ENCODE measurements at regions not wholly inside any gene's neighbourhood (a gene's known extent, or its start where the extent isn't known, plus 50 kb on each side); places are given as distances from the start of the nearest gene placed in this dataset.

DNA sequence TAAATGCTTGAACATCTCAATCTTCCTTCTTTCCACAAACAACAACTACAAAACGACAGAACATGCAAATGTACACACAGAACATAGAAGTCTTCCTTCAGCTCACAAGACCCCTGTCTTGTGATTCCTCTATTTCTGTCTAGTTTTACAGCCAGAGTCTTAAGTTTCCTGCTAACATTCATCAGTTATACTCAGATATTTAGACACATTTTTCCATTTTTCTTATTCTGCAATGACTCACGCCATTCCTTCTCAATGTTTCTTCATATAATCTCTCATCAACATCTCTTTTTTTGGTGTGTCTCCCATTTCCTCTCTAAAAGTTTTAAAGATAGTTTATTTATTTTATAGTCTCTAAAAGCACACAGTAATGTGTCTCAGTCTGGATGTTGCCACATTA is 1872.9 kb upstream of the PCDH20 start:
- Histone ChIP-seq H3K27ac (no peak overlapping the region), H3K36me3 (no peaks in the 10 kb centered on the region), H3K27me3 (no peaks in the 10 kb centered on the region), H3K9me3 (no peaks in the 10 kb centered on the region), H3K4me3 (replicated peaks in 1 of 3) (no peak overlapping the region), H3K4me1 (no peaks in the 10 kb centered on the region)
- intact Hi-C loops (cut with DNase I) = no loop called here
- WGBS, 2 donors = 67 to 71% methylated on average over 2 of the region's 2 CpGs
- TF ChIP-seq POLR2A (IDR thresholded peaks at IDR 0.05) = no peak
- TF ChIP-seq, protein P1, sequence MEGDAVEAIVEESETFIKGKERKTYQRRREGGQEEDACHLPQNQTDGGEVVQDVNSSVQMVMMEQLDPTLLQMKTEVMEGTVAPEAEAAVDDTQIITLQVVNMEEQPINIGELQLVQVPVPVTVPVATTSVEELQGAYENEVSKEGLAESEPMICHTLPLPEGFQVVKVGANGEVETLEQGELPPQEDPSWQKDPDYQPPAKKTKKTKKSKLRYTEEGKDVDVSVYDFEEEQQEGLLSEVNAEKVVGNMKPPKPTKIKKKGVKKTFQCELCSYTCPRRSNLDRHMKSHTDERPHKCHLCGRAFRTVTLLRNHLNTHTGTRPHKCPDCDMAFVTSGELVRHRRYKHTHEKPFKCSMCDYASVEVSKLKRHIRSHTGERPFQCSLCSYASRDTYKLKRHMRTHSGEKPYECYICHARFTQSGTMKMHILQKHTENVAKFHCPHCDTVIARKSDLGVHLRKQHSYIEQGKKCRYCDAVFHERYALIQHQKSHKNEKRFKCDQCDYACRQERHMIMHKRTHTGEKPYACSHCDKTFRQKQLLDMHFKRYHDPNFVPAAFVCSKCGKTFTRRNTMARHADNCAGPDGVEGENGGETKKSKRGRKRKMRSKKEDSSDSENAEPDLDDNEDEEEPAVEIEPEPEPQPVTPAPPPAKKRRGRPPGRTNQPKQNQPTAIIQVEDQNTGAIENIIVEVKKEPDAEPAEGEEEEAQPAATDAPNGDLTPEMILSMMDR (IDR thresholded peaks at IDR 0.05) = no peak
- no peak for DNase-seq

GRCh38 chr13:63287926-63288325 is 1872.3 kb upstream of the PCDH20 start:
- DNase-seq = no peak
- Histone ChIP-seq H3K36me3 (no peaks in the 10 kb centered on the region), H3K4me1 (no peaks in the 10 kb centered on the region), H3K9me3 (no peaks in the 10 kb centered on the region), H3K27ac (no peak overlapping the region), H3K4me3 (replicated peaks in 1 of 3) (no peak overlapping the region), H3K27me3 (no peaks in the 10 kb centered on the region)
- TF ChIP-seq, protein P1 (IDR thresholded peaks at IDR 0.05) = no peak
- no peak for TF ChIP-seq POLR2A (IDR thresholded peaks at IDR 0.05)
- WGBS, 2 donors = 79 to 89% methylated on average over 1 of the region's 1 CpG
- intact Hi-C loops (cut with DNase I) = no loop called here

DNA sequence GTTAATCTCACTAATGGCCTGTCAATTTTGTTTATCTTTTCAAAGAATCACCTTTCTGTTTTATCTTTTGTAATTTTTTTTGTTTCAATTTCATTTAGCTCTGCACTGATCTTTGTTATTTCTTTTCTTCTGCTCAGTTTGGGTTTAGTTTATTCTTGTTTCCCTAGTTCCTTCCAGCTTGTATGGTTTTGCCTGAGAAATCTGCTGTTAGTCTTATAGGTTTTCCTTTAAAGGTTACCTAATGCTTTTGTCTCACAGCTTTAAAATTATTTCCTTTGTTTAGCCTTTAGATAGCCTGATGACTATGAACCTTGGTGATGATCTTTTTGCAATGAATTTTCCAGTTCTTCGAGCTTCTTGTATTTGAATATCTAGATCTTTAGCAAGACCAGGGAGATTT is 1869.8 kb upstream of the PCDH20 start:
- no peak overlapping the region for H3K4me3 ChIP-seq (replicated peaks in 1 of 3)
- 78 to 96% methylated on average over 1 of the region's 1 CpG for WGBS, 2 donors
- H3K27ac ChIP-seq = no peak overlapping the region
- no peaks in the 10 kb centered on the region for H3K4me1 ChIP-seq
- intact Hi-C loops (cut with DNase I) = no loop called here
- no peaks in the 10 kb centered on the region for H3K9me3 ChIP-seq
- H3K36me3 ChIP-seq = no peaks in the 10 kb centered on the region
- DNase-seq = no peak
- H3K27me3 ChIP-seq = no peaks in the 10 kb centered on the region
- TF ChIP-seq, protein P1 (IDR thresholded peaks at IDR 0.05) = no peak
- TF ChIP-seq POLR2A (IDR thresholded peaks at IDR 0.05) = no peak

DNA sequence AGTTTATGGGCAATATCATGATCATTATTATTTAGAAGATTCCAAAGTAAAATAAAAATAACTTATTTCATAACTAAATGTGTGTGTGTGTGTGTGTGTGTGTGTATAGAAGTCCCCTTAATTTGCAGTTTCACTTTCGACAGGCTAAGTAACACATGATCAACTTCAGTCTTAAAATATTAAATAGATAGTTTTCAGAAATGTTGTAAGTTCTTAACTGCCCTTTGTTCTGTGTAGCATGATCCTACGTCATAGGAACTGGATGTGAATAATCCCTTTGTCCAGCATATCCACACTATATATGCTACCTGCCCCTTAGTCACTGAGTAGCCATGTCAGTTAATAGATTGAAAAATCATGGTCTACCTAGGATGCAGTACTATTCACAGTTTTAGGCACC is 1863.5 kb upstream of the PCDH20 start:
- TF ChIP-seq, protein P1 (IDR thresholded peaks at IDR 0.05) = no peak
- TF ChIP-seq POLR2A (IDR thresholded peaks at IDR 0.05) = no peak
- Histone ChIP-seq H3K27ac (no peak overlapping the region), H3K4me1 (no peaks in the 10 kb centered on the region), H3K27me3 (no peaks in the 10 kb centered on the region), H3K4me3 (replicated peaks in 1 of 3) (no peak overlapping the region), H3K9me3 (no peaks in the 10 kb centered on the region), H3K36me3 (no peaks in the 10 kb centered on the region)
- WGBS, 2 donors = 45 to 64% methylated on average over 2 of the region's 2 CpGs
- intact Hi-C loops (cut with DNase I) = no loop called here
- no peak for DNase-seq

- Histone ChIP-seq H3K27ac (no peak overlapping the region), H3K4me1 (no peaks in the 10 kb centered on the region), H3K4me3 (replicated peaks in 1 of 3) (no peak overlapping the region), H3K27me3 (no peaks in the 10 kb centered on the region), H3K9me3 (no peaks in the 10 kb centered on the region), H3K36me3 (no peaks in the 10 kb centered on the region)
- no peak for DNase-seq
- WGBS, 2 donors = 73 to 74% methylated on average over 1 of the region's 1 CpG
- TF ChIP-seq, protein P1 (IDR thresholded peaks at IDR 0.05) = no peak
- TF ChIP-seq POLR2A (IDR thresholded peaks at IDR 0.05) = no peak
- intact Hi-C loops (cut with DNase I) = no loop called here
These were observed 1859.1 kb upstream of the PCDH20 start for GRCh38 chr13:63274772-63275171.
